CD4-positive, alpha-beta T cell treated with Interleukin-6 at 100 ng/mL for 8 hours (primary cell): ENCODE measurements at regions not wholly inside any gene's neighbourhood (a gene's known extent, or its start where the extent isn't known, plus 50 kb on each side); places are given as distances from the start of the nearest gene placed in this dataset.

Experiments used
- DNase-seq: peaks from one replicate; pipeline ENCODE4 v3.0.0-alpha.2; 2020; ENCODE audit warnings: mixed read lengths, low spot score

GRCh38 chr20:56957737-56958553, 308.5 kb downstream of the BMP7 start:
- no peak for DNase-seq

DNA sequence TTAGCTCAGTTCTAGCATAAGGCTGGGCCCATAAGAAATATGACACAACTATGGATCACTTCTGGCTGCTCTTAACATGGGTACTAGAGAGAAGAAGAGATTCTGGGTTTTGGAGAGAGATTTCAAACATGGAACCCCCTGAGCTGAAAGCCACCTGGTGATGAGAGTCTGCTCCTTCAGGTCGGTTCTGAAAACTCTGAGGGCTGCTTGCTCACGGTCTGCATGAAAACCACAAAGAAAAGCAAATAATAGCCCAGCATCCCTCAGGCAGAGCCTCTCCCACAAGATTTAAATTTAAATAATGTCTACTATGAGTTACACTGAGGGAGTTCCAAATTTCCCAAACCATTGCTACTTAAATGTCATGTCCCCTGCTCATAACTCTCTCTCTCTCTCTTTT, 301.5 kb downstream of the BMP7 start:
- no peak for DNase-seq

GRCh38 chr20:56967916-56968315, 298.5 kb downstream of the BMP7 start:
- no peak for DNase-seq

DNA sequence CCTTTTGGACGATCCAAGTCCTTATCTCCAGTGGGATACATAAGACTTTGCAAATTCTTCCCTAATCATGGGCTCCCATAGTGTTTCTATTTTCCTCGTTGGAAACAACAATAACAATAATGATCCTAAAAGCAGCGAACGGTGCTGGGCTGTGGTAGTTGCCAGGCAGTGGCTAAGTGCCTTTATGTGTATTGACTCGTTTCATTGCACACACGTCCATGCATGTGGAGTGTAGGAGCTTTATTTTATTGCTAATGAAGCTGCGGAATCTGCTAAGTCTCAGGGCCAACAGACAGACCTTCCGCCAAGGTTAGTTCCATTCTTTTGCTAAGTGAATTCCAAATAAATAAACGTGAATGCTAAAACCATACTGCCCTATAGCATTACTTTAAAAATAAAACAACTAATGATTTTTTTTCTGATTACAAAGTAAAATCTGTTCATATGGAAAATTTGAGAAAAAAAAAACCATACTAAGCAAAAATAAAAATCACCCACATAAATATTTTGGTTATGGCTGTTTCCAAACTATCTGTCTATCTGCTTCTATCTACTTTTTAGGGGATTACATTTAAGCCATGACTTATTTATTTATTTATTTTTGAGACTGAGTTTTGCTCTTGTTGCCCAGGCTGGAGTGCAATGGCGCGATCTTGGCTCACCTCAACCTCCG, 297.9 kb downstream of the BMP7 start:
- DNase-seq: no peak

DNA sequence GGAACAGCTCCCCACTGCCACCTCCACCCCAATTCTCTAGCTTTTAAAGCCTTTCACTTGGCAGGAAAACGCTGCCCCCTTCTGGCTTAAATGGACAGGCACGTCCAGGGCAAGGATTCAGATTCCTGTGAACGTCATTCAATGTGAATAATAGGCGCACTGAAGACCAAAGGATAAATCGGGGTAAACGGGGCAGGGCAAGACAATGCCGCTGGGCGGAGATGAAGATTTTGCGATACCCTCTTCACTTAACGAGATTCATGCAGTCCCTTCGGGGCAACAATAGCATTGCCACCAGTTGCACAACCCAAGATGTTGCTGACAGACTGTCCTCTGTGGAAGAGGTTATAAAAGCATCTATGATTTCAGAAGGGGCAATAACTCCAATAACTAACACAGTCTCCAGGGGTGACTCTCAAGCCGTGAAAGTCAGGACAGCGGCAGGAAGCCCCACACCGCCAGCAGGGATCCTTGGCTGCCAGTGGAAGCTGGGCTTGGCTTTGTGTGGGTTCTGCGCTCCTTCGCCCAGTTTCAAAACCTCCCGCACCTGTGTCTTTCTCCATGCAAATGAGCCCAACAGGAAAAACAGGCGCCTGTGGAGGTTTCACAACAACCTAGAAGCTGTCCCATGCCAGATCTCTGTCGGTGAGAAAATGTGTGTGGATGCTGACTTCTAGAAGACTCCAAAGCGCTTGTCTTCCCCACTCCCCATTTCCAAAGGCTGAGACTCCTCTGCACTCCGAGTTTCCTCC, 291.8 kb downstream of the BMP7 start:
- no peak for DNase-seq

- no peak for DNase-seq
Observed at GRCh38 chr20:56975838-56976237, 290.6 kb downstream of the BMP7 start.

- no peak for DNase-seq
Observed at GRCh38 chr20:56976336-56976735, 290.1 kb downstream of the BMP7 start.

- DNase-seq: no peak
Observed at GRCh38 chr20:56978475-56978874, 288.0 kb downstream of the BMP7 start.

GRCh38 chr20:56979125-56979524, 287.3 kb downstream of the BMP7 start:
- no peak for DNase-seq

GRCh38 chr20:56981301-56981700, 285.1 kb downstream of the BMP7 start:
- no peak for DNase-seq

DNA sequence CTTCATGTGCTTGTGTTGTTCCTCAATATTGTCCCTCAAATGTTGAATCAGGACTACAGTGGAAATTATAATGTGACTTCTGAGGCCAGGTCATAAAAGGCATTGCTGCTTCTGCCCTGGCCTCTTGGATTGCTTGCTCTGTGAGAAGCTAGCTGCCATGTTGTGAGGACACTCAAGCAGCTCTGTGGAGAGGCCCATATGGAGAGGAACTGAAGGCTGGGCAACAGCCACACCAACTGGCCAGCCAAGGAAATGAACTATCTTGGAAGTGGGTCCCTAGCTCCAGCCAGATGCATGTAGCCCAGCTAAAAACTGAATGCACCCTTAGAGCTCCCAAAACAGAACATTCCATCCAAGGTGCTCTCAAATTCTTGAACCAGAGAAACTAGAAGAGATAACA, 282.6 kb downstream of the BMP7 start:
- no peak for DNase-seq

DNA sequence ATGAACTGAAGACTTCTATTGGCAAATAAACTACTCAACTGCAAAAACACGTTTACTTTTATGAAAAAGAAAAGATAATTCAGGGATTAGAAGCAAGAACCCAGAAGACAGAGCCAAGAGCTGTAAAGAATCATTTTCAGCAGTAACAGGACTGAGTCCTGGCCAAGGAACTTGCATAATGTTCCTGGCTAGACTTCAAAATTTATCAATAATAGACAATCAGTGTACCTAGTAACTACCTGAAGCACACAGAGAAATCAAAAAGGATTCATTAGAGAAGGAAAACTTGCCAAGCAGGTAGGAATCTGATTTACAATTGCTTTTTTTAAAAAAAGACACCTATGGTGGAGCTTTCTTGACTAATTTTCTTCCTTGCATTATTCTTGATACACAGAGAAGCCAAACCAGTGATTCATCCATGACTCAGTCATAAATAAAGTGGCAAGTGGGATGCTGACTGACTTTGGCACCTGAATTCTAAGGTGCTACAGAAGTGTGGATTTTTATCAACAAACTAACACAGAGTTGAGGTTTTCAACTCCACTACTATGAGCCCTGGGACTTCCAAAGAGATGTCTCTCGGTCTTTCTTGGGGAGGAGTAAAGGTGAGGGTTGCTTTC, 281.3 kb downstream of the BMP7 start:
- DNase-seq: no peak

DNA sequence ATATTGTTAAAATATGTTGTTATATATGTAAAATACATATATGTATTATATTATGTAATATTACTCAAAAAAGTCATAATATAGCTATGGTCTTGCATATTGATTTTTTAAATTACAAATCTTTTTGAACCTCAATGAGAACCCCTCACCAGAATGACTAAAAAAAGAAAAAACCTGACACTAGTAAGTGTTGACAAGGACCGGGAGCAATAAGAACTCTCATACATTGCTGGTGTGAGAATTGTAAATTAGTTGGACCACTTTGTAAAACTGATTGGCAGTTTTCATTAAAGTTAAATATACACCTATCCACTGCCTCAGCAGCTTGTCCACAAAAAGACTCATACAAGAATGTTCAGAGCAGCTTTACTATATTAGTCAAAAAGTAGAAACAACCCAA, 280.0 kb downstream of the BMP7 start:
- no peak for DNase-seq

DNA sequence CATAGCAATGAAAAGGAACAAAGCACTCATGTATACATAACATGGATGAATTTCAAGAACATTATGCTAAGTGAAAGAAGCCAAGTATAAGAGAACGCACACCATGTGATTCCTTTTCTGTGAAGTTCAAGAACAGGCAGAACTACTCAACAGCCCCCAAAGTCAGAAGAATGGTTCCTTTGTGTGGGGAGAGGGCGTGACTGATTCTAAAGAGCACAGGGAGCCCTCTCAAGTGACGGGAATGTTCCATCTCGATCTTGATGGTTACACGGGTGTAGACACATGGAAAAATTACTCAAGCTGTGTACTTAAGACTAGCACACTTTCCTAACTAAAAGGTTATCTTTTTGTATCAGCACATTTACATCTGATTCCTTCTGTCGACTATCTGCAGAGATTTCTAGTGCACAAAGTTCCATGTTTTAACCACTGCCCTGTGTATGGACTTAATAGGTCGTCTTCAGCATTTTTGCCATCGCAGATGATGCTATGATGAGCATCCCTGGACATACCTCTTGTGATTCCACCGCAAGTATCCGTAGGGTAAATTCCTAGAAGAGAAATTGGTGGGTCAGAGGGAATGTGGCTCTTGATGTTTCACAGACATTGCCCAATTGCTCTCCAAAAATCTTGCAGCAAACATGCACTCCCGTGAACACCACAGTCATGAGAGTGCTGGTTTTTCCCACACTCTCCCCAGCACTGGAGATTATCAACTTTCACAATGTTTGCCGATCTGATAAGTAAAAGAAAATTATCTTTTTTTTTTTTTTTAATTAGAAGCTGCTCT, 279.3 kb downstream of the BMP7 start:
- no peak for DNase-seq

- DNase-seq: no peak
Observed at GRCh38 chr20:56987986-56988385, 278.5 kb downstream of the BMP7 start.

DNA sequence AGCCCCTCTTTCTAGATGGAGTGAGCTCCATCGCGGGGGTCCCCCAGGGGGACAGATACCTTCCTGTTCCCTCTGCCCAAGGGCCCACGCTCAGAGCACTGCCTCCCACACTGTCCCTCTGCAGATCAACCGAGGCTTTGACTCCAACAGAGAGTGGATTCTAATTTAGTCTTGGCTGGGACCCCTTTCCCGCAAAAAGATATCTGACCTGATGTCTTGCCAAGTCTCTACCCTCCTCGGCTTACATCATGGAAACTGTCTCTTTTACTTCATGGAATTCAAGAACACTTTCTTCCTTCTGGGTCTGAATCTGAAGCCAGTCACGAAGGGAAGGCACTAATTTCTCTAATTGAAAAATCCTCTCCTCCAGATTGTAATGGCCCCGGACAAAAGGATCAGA, 278.0 kb downstream of the BMP7 start:
- no peak for DNase-seq

GRCh38 chr20:56989516-56989915, 276.9 kb downstream of the BMP7 start:
- DNase-seq: no peak

DNA sequence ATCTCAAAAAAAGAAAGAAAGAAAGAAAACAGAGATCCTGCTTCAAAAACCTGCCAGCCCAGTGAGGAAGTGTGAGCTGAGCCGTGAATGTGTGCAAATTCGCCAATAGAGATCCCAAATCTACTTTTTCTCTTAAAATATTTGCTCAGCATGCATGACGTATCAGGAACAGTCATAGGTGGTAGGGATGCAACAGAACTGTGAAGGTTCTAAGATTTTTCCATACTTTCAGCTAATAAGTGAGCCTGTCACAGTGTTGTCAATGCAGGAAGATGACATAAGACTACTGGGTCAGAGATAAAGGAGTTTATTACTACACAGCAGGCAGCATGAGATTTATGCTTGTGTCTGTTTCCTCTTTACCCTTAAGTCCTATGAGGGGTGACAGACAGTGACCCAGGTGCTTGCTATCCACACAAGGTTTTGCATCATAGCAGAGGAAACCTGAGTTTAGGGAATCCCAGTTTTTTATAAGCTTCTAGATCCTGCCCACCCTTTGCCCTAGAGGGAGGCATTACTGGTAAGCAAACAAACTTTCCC, 273.4 kb downstream of the BMP7 start:
- no peak for DNase-seq

- no peak for DNase-seq
Observed at GRCh38 chr20:56994006-56994405, 272.4 kb downstream of the BMP7 start.

DNA sequence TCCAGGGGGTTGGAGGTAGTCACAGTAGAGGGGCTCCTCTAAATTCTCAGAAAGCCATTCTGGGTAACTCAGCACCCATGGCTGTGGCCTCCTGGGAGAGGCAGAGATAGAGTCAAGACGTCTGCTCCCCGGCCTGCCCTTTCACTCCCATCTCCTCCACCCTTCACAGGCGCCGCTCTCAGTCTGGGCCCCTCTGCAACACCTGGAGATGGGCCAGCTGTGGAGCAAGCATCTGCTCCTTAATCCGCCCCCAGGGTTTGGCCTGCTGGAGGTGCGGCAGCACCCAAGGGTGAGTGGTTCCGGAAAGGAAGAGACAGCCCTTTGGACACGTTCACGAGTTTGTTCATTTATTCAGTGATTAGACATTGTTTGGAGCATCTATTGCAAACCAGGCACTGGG, 271.3 kb downstream of the BMP7 start:
- DNase-seq: no peak

DNA sequence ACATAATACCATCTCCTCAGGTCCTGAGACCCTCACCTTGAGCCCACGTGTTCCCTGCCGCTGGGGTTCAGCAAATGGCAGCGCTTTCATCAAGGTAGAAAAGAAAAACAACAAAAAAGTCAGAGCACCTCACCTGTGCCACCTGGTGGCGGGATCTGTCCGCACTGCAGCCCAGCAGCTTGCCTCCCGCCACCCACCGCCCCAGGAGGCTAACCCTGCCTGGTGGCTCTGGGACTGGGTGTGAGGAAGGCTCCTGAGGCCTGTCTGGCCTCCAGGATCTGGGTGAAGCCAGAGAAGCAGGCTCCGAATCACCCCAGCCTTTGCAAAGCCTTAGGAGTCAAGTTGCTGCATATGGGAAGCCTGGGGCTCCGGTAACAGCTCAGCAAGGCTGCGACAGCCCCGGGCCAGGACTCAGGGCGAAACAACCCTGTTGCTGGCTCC, 270.8 kb downstream of the BMP7 start:
- DNase-seq: no peak
